AG04450 (cell line): ENCODE measurements at regions not wholly inside any gene's neighbourhood (a gene's known extent, or its start where the extent isn't known, plus 50 kb on each side); places are given as distances from the start of the nearest gene placed in this dataset.

Source experiments
- CTCF ChIA-PET: fragments of 300-600, 350-600 bp; formaldehyde crosslinking; extraction: SDS; loops from one replicate; lab custom pipeline; 2022; ENCODE audit warnings: antibody characterized with exemption, inconsistent platforms; lab: Charles Lee
- POLR2A ChIA-PET: fragments of 350-600 bp; formaldehyde crosslinking; extraction: SDS; loops from one replicate; lab custom pipeline; 2021; ENCODE audit warnings: antibody characterized with exemption, inconsistent platforms; lab: Yijun Ruan, JAX
- DNase-seq: peaks from one replicate; pipeline ENCODE4 v3.0.0-alpha.2; 2011; ENCODE audit warnings: low read depth, low spot score
- H3K27ac ChIP-seq: one replicate; pipeline ENCODE4 v1.5.1; 2012; ENCODE audit warnings: low read depth, low read length, control low read depth
- H3K27me3 ChIP-seq: one replicate; pipeline ENCODE4 v1.6.0; 2012; ENCODE audit warnings: low read length; ENCODE audit not compliant: control insufficient read depth, insufficient read depth
- H3K4me3 ChIP-seq: 2 replicates; pipeline ENCODE4 v1.5.1; 2011; ENCODE audit warnings: mild to moderate bottlenecking, low read depth, low read length, control low read depth
- H3K9me3 ChIP-seq: 2 replicates; pipeline ENCODE4 v1.5.1; 2012; ENCODE audit warnings: low read length; ENCODE audit not compliant: control insufficient read depth, insufficient read depth
- CTCF ChIP-seq: IDR thresholded peaks from 2 replicates; pipeline ENCODE4 v1.5.1; 2011; ENCODE audit warnings: low read depth, low read length, control low read depth, inconsistent platforms

GRCh38 chr7:53397911-53398310, 362.5 kb downstream of the POM121L12 start:
- CTCF ChIA-PET, result no interaction called here
- no peak for DNase-seq
- POLR2A ChIA-PET, result no interaction called here
- Histone ChIP-seq H3K9me3 (peaks cover 12% of the 10 kb centered on the region), H3K27me3 (no peaks in the 10 kb centered on the region), H3K27ac (no peak overlapping the region), H3K4me3 (no peak overlapping the region)
- no peak for TF ChIP-seq CTCF

- ChIA-PET CTCF (no interaction called here), POLR2A (no interaction called here)
- Histone ChIP-seq H3K27me3 (no peaks in the 10 kb centered on the region), H3K9me3 (peaks cover 12% of the 10 kb centered on the region), H3K27ac (no peak overlapping the region), H3K4me3 (no peak overlapping the region)
- DNase-seq, result no peak
- no peak for TF ChIP-seq CTCF
Observed at GRCh38 chr7:53398566-53398965, 363.1 kb downstream of the POM121L12 start.

GRCh38 chr7:53413021-53413420, 377.6 kb downstream of the POM121L12 start:
- peaks cover 9% of the 10 kb centered on the region for H3K9me3 ChIP-seq
- no peak for TF ChIP-seq CTCF
- no peaks in the 10 kb centered on the region for H3K27me3 ChIP-seq
- H3K4me3 ChIP-seq, result no peak overlapping the region
- H3K27ac ChIP-seq, result no peak overlapping the region
- DNase-seq, result no peak
- CTCF ChIA-PET, result no interaction called here
- POLR2A ChIA-PET, result no interaction called here

- no peaks in the 10 kb centered on the region for H3K27me3 ChIP-seq
- ChIA-PET CTCF (no interaction called here), POLR2A (no interaction called here)
- no peak overlapping the region for H3K4me3 ChIP-seq
- no peak for TF ChIP-seq CTCF
- H3K9me3 ChIP-seq, result peaks cover 9% of the 10 kb centered on the region
- H3K27ac ChIP-seq, result no peak overlapping the region
- DNase-seq, result no peak
Observed at GRCh38 chr7:53415816-53416215, 380.4 kb downstream of the POM121L12 start.

- TF ChIP-seq CTCF, result no peak
- no peak for DNase-seq
- ChIA-PET CTCF (no interaction called here), POLR2A (no interaction called here)
- Histone ChIP-seq H3K4me3 (no peak overlapping the region), H3K27ac (no peak overlapping the region), H3K27me3 (no peaks in the 10 kb centered on the region), H3K9me3 (peaks cover 18% of the 10 kb centered on the region)
Observed at GRCh38 chr7:53418834-53419482, 383.5 kb downstream of the POM121L12 start.
